KMS-11 (cell line): ENCODE measurements at regions not wholly inside any gene's neighbourhood (a gene's known extent, or its start where the extent isn't known, plus 50 kb on each side); places are given as distances from the start of the nearest gene placed in this dataset.

Experiments used
- H2AFZ ChIP-seq: fragments of 200-600 bp; sonication (generic); 2 replicates; pipeline ENCODE4 v1.6.1; 2016; ENCODE audit warnings: antibody characterized with exemption, mixed run types, low read depth
- H3K27ac ChIP-seq: fragments of 200-600 bp; sonication (generic); 2 replicates; pipeline ENCODE4 v1.6.1; 2016; ENCODE audit warnings: mild to moderate bottlenecking, mixed run types
- H3K27me3 ChIP-seq: fragments of 200-600 bp; sonication (generic); 2 replicates; pipeline ENCODE4 v1.6.1; 2017; ENCODE audit warnings: mild to moderate bottlenecking, low read depth, mixed run types, moderate library complexity; ENCODE audit not compliant: insufficient read depth
- H3K36me3 ChIP-seq: fragments of 200-600 bp; sonication (generic); 2 replicates; pipeline ENCODE4 v1.6.1; 2017; ENCODE audit warnings: mild to moderate bottlenecking, mixed run types; ENCODE audit not compliant: insufficient read depth
- H3K4me1 ChIP-seq: fragments of 200-600 bp; sonication (generic); 2 replicates; pipeline ENCODE4 v1.6.1; 2016; ENCODE audit warnings: mild to moderate bottlenecking, low read depth, mixed run types; ENCODE audit not compliant: poor library complexity, severe bottlenecking
- H3K4me2 ChIP-seq: fragments of 200-600 bp; sonication (generic); 2 replicates; pipeline ENCODE4 v1.7.0; 2016; ENCODE audit warnings: mild to moderate bottlenecking, mixed run types
- H3K4me3 ChIP-seq: fragments of 200-600 bp; sonication (generic); IDR thresholded peaks from 2 replicates; pipeline ENCODE4 v1.6.1; 2017; ENCODE audit warnings: low read depth, low read length, mixed read lengths; ENCODE audit not compliant: insufficient read depth
- H3K79me2 ChIP-seq: fragments of 200-600 bp; sonication (generic); 2 replicates; pipeline ENCODE4 v1.6.1; 2016; ENCODE audit warnings: low read depth, mixed run types; ENCODE audit not compliant: insufficient read depth
- H3K9ac ChIP-seq: fragments of 200-600 bp; sonication (generic); 2 replicates; pipeline ENCODE4 v1.6.1; 2016; ENCODE audit warnings: mild to moderate bottlenecking, mixed run types
- H4K20me1 ChIP-seq: fragments of 200-600 bp; sonication (generic); 2 replicates; pipeline ENCODE4 v1.6.1; 2016; ENCODE audit warnings: mild to moderate bottlenecking, mixed run types; ENCODE audit not compliant: insufficient read depth
- CTCF ChIP-seq: fragments of 200-600 bp; sonication (generic); conservative IDR thresholded peaks from 2 replicates; pipeline ENCODE4 v1.6.1; 2017; ENCODE audit warnings: low read depth, mild to moderate bottlenecking, antibody characterized with exemption, low read length, moderate library complexity, mixed read lengths

- H3K27ac ChIP-seq: no peak overlapping the region
- no peaks in the 10 kb centered on the region for H3K36me3 ChIP-seq
- H3K4me3 ChIP-seq: no peak overlapping the region
- no peak overlapping the region for H3K9ac ChIP-seq
- no peak overlapping the region for H3K4me2 ChIP-seq
- no peak overlapping the region for H2AFZ ChIP-seq
- no peak for TF ChIP-seq CTCF
- H4K20me1 ChIP-seq: no peaks in the 10 kb centered on the region
- no peaks in the 10 kb centered on the region for H3K4me1 ChIP-seq
- H3K79me2 ChIP-seq: no peaks in the 10 kb centered on the region
- H3K27me3 ChIP-seq: no peaks in the 10 kb centered on the region
Measured at GRCh38 chr6:19995575-19996257, 158.5 kb downstream of the ID4 start.

- Histone ChIP-seq H3K9ac (no peak overlapping the region), H2AFZ (no peak overlapping the region), H3K27ac (no peak overlapping the region), H3K27me3 (no peaks in the 10 kb centered on the region), H3K79me2 (no peaks in the 10 kb centered on the region), H3K36me3 (no peaks in the 10 kb centered on the region), H4K20me1 (no peaks in the 10 kb centered on the region), H3K4me1 (no peaks in the 10 kb centered on the region), H3K4me2 (no peak overlapping the region), H3K4me3 (no peak overlapping the region)
- TF ChIP-seq CTCF: no peak
Measured at GRCh38 chr6:19997104-19997503, 159.9 kb downstream of the ID4 start.

DNA sequence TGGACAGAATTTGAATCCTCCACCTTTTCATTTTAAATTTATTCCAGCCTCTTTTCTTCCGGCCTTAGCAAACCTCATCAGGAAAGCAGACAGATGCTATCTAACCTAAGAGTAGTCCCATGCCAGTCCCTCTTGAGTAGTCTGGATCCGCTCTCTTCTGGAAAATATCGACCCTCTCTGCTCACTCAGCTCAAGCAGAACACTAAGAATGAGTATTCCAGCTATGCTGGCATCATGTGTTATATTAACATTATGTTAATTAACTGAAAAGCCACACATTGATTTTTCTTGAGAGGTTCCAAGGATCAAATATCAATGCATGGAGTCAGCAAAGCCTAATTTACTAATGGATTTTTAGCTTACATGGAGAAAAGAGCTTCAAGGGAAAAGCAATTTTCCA is 161.4 kb downstream of the ID4 start:
- no peaks in the 10 kb centered on the region for H3K79me2 ChIP-seq
- no peaks in the 10 kb centered on the region for H3K4me1 ChIP-seq
- H3K9ac ChIP-seq: no peak overlapping the region
- no peaks in the 10 kb centered on the region for H3K36me3 ChIP-seq
- no peaks in the 10 kb centered on the region for H4K20me1 ChIP-seq
- H2AFZ ChIP-seq: no peak overlapping the region
- no peak overlapping the region for H3K4me2 ChIP-seq
- no peaks in the 10 kb centered on the region for H3K27me3 ChIP-seq
- no peak for TF ChIP-seq CTCF
- H3K4me3 ChIP-seq: no peak overlapping the region
- no peak overlapping the region for H3K27ac ChIP-seq

GRCh38 chr6:19999319-20000191 is 162.4 kb downstream of the ID4 start:
- no peak overlapping the region for H3K9ac ChIP-seq
- H4K20me1 ChIP-seq: no peaks in the 10 kb centered on the region
- no peaks in the 10 kb centered on the region for H3K79me2 ChIP-seq
- no peak overlapping the region for H3K4me3 ChIP-seq
- H3K4me2 ChIP-seq: no peak overlapping the region
- TF ChIP-seq CTCF: no peak
- H2AFZ ChIP-seq: peak overlapping the region; percentile 35; the same call in 1 of the 2 replicates
- no peaks in the 10 kb centered on the region for H3K36me3 ChIP-seq
- H3K27ac ChIP-seq: no peak overlapping the region
- no peaks in the 10 kb centered on the region for H3K27me3 ChIP-seq
- no peaks in the 10 kb centered on the region for H3K4me1 ChIP-seq
